ENCODE measurements at regions not wholly inside any gene's neighbourhood (a gene's known extent, or its start where the extent isn't known, plus 50 kb on each side); places are given as distances from the start of the nearest gene placed in this dataset.

- DNase-seq, result peak; percentile 82
- Histone ChIP-seq H3K4ac (ENCODE audit: low read depth, low read length) (no peak overlapping the region), H3K27me3 (ENCODE audit: insufficient read depth, low read length) (no peaks in the 10 kb centered on the region), H4K5ac (ENCODE audit: insufficient read length, low read depth, low read length) (no peak overlapping the region), H3K9ac (ENCODE audit: extremely low read depth, insufficient read length, low read length) (no peak overlapping the region), H2BK12ac (ENCODE audit: insufficient read length, low read depth, low read length) (no peak overlapping the region), H4K8ac (replicated peaks; ENCODE audit: insufficient read length, low read depth, low read length) (no peak overlapping the region), H2BK15ac (ENCODE audit: low read depth, low read length) (no peak overlapping the region), H3K27ac (ENCODE audit: insufficient read length, low read depth, low read length) (no peak overlapping the region), H3K79me2 (ENCODE audit: insufficient read depth, low read length) (no peaks in the 10 kb centered on the region), H3K79me1 (ENCODE audit: insufficient read depth, low read depth, low read length, poor library complexity, severe bottlenecking) (no peaks in the 10 kb centered on the region), H2AFZ (ENCODE audit: low read length) (no peak overlapping the region), H3K9me3 (ENCODE audit: control insufficient read depth, low read depth, low read length) (no peaks in the 10 kb centered on the region), H2AK5ac (ENCODE audit: insufficient read length, low read length) (no peak overlapping the region), H2BK5ac (ENCODE audit: insufficient read length, low read length) (no peak overlapping the region), H3K4me1 (ENCODE audit: insufficient read depth, low read length) (no peaks in the 10 kb centered on the region), H4K20me1 (ENCODE audit: control insufficient read depth, insufficient read depth, insufficient read length) (no peaks in the 10 kb centered on the region), H3T11ph (ENCODE audit: low read length) (no peak overlapping the region), H3K23me2 (ENCODE audit: insufficient read length, low read depth, low read length, poor library complexity, severe bottlenecking) (no peaks in the 10 kb centered on the region), H2BK20ac (ENCODE audit: low read depth, low read length, poor library complexity, severe bottlenecking) (no peak overlapping the region), H3K23ac (ENCODE audit: insufficient read length, low read depth, low read length) (no peak overlapping the region), H3K4me2 (ENCODE audit: insufficient read depth, insufficient read length, low read length) (no peak overlapping the region), H3K14ac (ENCODE audit: insufficient read depth, low read length) (no peak overlapping the region), H2BK120ac (ENCODE audit: low read depth, low read length, poor library complexity, severe bottlenecking) (no peak overlapping the region), H4K91ac (ENCODE audit: insufficient read length, low read depth, low read length) (no peak overlapping the region), H3K56ac (ENCODE audit: insufficient read length, low read depth, low read length) (no peak overlapping the region), H3K18ac (ENCODE audit: insufficient read length, low read depth, low read length) (no peak overlapping the region)
- Mint-ChIP-seq H3K27ac (no peak overlapping the region), H3K4me1 (no peaks in the 10 kb centered on the region), H3K9me3 (no peaks in the 10 kb centered on the region; a peak in 1 of 5 replicates), H3K27me3 (ENCODE audit: low read depth) (no peaks in the 10 kb centered on the region), H3K36me3 (ENCODE audit: insufficient read depth in 1 of 3, low read depth in 3 of 3) (no peaks in the 10 kb centered on the region), H3K4me3 (no peak overlapping the region)
- peak; percentile 87 for TF ChIP-seq CTCF (conservative IDR thresholded peaks at IDR 0.05)
- no CpG with 5 or more reads among the region's 7 CpGs for WGBS (ENCODE audit: extremely low coverage, insufficient read length, low lambda C conversion rate)
Measured at GRCh38 chr17:12342609-12343435, 322.1 kb downstream of the MAP2K4 start.

Data from H9 (cell line).